KBM-7 (cell line): ENCODE measurements at regions not wholly inside any gene's neighbourhood (a gene's known extent, or its start where the extent isn't known, plus 50 kb on each side); places are given as distances from the start of the nearest gene placed in this dataset.
"Not testable (repeated sequence)": the region's sequence is repeated elsewhere in the genome, so short reads cannot be mapped to it uniquely, and the experiment has no call there.

Experiments
- DNase-seq: peaks from one replicate; pipeline ENCODE4 v3.0.0-alpha.2; 2015
- in situ Hi-C: fragments of 300-500 bp; cut with MboI; formaldehyde crosslinking; loops from 2 replicates; pipeline ENCODE4 v1.14.3; 2020; ENCODE audit warnings: low sequenced_read_pairs, low pct_unique_long_range_greater_than_20kb, mixed read lengths

- in situ Hi-C loops: no loop called here
- no peak for DNase-seq
Measured at GRCh38 chr5:68033961-68034571, 181.5 kb upstream of the PIK3R1 start.

- no peak for DNase-seq
- in situ Hi-C loops: no loop called here
Measured at GRCh38 chr5:68033029-68033428, 182.5 kb upstream of the PIK3R1 start.

- in situ Hi-C loops: no loop called here
- DNase-seq: no peak
Measured at GRCh38 chr5:68032216-68032762, 183.3 kb upstream of the PIK3R1 start.

- in situ Hi-C loops: no loop called here
- DNase-seq: no peak
Measured at GRCh38 chr5:68028131-68028727, 187.3 kb upstream of the PIK3R1 start.

- in situ Hi-C loops: no loop called here
- no peak for DNase-seq
Measured at GRCh38 chr5:68027519-68027918, 188.0 kb upstream of the PIK3R1 start.

- DNase-seq: no peak
- in situ Hi-C loops: no loop called here
Measured at GRCh38 chr5:68026092-68026885, 189.3 kb upstream of the PIK3R1 start.

GRCh38 chr5:68024426-68024825 is 191.1 kb upstream of the PIK3R1 start:
- in situ Hi-C loops: no loop called here
- DNase-seq: no peak

GRCh38 chr5:68021916-68022315 is 193.6 kb upstream of the PIK3R1 start:
- in situ Hi-C loops: no loop called here

GRCh38 chr5:68021227-68021626 is 194.3 kb upstream of the PIK3R1 start:
- no peak for DNase-seq
- in situ Hi-C loops: no loop called here

More at GRCh38 chr5:68021916-68022315, 193.6 kb upstream of the PIK3R1 start:
- DNase-seq: no peak

GRCh38 chr5:68020461-68020969 is 195.0 kb upstream of the PIK3R1 start:
- in situ Hi-C loops, DNase-seq: not testable (repeated sequence)

- DNase-seq: no peak
- in situ Hi-C loops: no loop called here
Measured at GRCh38 chr5:68015381-68016302, 199.9 kb upstream of the PIK3R1 start.

- in situ Hi-C loops: no loop called here
- DNase-seq: no peak
Measured at GRCh38 chr5:68012831-68013230, 202.7 kb upstream of the PIK3R1 start.

GRCh38 chr5:68012429-68012828 is 203.1 kb upstream of the PIK3R1 start:
- in situ Hi-C loops: no loop called here
- DNase-seq: no peak

- in situ Hi-C loops: no loop called here
- DNase-seq: no peak
Measured at GRCh38 chr5:68011801-68012200, 203.8 kb upstream of the PIK3R1 start.

- DNase-seq: no peak
- in situ Hi-C loops: no loop called here
Measured at GRCh38 chr5:68011259-68011760, 204.2 kb upstream of the PIK3R1 start.

- in situ Hi-C loops: no loop called here
- no peak for DNase-seq
Measured at GRCh38 chr5:68010740-68011139, 204.8 kb upstream of the PIK3R1 start.

GRCh38 chr5:68007451-68007850 is 208.1 kb upstream of the PIK3R1 start:
- DNase-seq: peak; percentile 69
- in situ Hi-C loops: no loop called here

- in situ Hi-C loops: no loop called here
Measured at GRCh38 chr5:68002836-68003235, 212.7 kb upstream of the PIK3R1 start.

GRCh38 chr5:68000805-68001204 is 214.8 kb upstream of the PIK3R1 start:
- in situ Hi-C loops: no loop called here

More at GRCh38 chr5:68002836-68003235, 212.7 kb upstream of the PIK3R1 start:
- DNase-seq: no peak

More at GRCh38 chr5:68000805-68001204, 214.8 kb upstream of the PIK3R1 start:
- DNase-seq: no peak
